Kidney epithelial cell (primary cell): ENCODE measurements at regions not wholly inside any gene's neighbourhood (a gene's known extent, or its start where the extent isn't known, plus 50 kb on each side); places are given as distances from the start of the nearest gene placed in this dataset.

Experiments used
- DNase-seq: peaks from one replicate; pipeline ENCODE4 v3.0.0-alpha.2; 2010; ENCODE audit warnings: low read depth
- H3K27me3 ChIP-seq: 2 replicates; pipeline ENCODE4 v1.6.0; 2011; ENCODE audit warnings: low read length; ENCODE audit not compliant: control insufficient read depth, insufficient read depth
- H3K36me3 ChIP-seq: 2 replicates; pipeline ENCODE4 v1.5.1; 2011; ENCODE audit warnings: low read length; ENCODE audit not compliant: control insufficient read depth, insufficient read depth
- H3K4me3 ChIP-seq: 2 replicates; pipeline ENCODE4 v1.5.1; 2011; ENCODE audit warnings: low read depth, mild to moderate bottlenecking, control low read depth, low read length
- TF ChIP-seq, protein P1 (sequence below): IDR thresholded peaks from 2 replicates; pipeline ENCODE4 v1.5.1; 2011; ENCODE audit warnings: mild to moderate bottlenecking, moderate library complexity, low read length, control low read depth, inconsistent platforms; ENCODE audit not compliant: insufficient read depth, poor library complexity, severe bottlenecking

DNA sequence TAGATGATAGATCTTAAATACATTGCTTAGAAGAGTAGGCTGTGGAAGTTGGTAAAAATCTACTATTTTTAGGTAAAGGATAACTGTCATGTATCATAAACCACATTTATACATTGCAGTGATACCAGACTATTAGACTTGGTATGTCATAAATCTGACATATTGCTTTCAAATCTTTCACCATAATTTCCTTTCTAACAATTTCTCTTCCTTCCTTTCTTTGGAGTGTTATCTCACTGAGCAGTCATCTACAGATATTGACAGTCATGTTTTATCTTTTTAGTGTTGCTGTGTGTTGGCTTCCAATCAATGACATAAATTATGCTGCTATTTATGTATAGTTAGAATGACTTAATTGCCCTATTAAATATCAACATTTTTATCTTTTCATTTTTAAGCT, 588.7 kb downstream of the TUSC7 start:
- Histone ChIP-seq H3K4me3 (no peak overlapping the region), H3K36me3 (no peaks in the 10 kb centered on the region), H3K27me3 (no peaks in the 10 kb centered on the region)
- DNase-seq: no peak
- TF ChIP-seq, protein P1, sequence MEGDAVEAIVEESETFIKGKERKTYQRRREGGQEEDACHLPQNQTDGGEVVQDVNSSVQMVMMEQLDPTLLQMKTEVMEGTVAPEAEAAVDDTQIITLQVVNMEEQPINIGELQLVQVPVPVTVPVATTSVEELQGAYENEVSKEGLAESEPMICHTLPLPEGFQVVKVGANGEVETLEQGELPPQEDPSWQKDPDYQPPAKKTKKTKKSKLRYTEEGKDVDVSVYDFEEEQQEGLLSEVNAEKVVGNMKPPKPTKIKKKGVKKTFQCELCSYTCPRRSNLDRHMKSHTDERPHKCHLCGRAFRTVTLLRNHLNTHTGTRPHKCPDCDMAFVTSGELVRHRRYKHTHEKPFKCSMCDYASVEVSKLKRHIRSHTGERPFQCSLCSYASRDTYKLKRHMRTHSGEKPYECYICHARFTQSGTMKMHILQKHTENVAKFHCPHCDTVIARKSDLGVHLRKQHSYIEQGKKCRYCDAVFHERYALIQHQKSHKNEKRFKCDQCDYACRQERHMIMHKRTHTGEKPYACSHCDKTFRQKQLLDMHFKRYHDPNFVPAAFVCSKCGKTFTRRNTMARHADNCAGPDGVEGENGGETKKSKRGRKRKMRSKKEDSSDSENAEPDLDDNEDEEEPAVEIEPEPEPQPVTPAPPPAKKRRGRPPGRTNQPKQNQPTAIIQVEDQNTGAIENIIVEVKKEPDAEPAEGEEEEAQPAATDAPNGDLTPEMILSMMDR: no peak

DNA sequence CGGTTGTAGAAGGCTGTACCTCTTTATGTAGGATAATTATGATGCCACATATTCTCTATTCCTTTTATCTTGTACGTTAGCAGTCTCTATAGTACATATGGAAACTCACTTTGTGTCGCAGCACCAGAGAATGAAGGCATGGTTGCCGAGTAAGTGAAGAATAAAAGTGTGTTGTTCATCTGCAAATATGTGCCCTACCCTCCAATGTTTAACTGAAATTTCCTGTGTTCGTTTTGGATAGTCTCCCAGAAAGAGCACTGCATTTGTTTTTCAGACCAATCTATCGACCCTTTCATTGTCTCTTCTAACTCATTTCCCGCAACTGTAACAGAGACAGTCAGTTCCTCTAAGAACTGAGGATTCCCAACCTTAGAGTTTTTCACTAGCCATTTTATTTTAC, 592.8 kb downstream of the TUSC7 start:
- no peaks in the 10 kb centered on the region for H3K27me3 ChIP-seq
- H3K36me3 ChIP-seq: no peaks in the 10 kb centered on the region
- no peak overlapping the region for H3K4me3 ChIP-seq
- TF ChIP-seq, protein P1: no peak
- no peak for DNase-seq

GRCh38 chr3:117303443-117303842, 593.9 kb downstream of the TUSC7 start:
- TF ChIP-seq, protein P1: no peak
- Histone ChIP-seq H3K36me3 (no peaks in the 10 kb centered on the region), H3K27me3 (no peaks in the 10 kb centered on the region), H3K4me3 (no peak overlapping the region)
- no peak for DNase-seq

DNA sequence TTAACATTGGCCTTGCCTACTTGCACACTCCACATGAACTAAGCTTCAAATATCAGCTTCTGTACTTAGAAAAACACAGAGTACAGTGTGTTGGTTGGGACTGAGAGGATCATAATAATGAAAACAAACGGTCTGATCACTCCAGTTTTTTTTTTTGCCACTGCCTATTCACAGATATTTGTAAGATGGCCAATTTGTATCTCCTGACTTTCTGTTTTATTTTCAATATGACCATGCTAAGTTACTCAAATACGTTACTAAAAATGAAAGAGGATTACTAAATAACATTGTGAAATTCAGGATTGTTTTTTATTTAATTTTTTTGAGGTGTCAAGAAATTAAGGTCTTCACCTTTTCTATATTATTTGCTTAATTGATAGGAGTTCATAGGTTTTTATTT, 595.1 kb downstream of the TUSC7 start:
- H3K27me3 ChIP-seq: no peaks in the 10 kb centered on the region
- TF ChIP-seq, protein P1: no peak
- no peak for DNase-seq
- no peaks in the 10 kb centered on the region for H3K36me3 ChIP-seq
- H3K4me3 ChIP-seq: no peak overlapping the region

GRCh38 chr3:117305681-117306080, 596.1 kb downstream of the TUSC7 start:
- Histone ChIP-seq H3K4me3 (no peak overlapping the region), H3K36me3 (no peaks in the 10 kb centered on the region), H3K27me3 (no peaks in the 10 kb centered on the region)
- TF ChIP-seq, protein P1: no peak
- DNase-seq: no peak

DNA sequence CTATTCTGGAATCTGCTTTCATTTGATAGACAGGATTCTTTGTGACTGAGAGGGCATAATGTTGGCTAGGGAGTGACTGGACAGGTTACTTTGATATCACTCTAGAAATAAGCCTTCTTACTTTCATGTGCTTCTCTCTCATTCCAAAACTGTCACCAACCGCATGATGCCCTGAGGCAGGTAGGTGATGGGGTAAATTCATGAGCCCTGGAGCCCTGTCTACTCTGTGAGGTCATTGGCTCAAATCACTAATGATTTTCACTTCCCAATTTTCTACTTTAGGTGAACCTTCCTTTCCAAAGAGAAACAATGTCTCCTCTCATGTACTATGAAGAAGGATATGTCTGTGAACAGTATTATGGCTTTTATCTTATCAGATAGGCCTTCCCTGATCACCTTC, 596.7 kb downstream of the TUSC7 start:
- no peaks in the 10 kb centered on the region for H3K36me3 ChIP-seq
- H3K4me3 ChIP-seq: no peak overlapping the region
- no peak for DNase-seq
- no peaks in the 10 kb centered on the region for H3K27me3 ChIP-seq
- TF ChIP-seq, protein P1: no peak
